ENCODE measurements at regions not wholly inside any gene's neighbourhood (a gene's known extent, or its start where the extent isn't known, plus 50 kb on each side); places are given as distances from the start of the nearest gene placed in this dataset.

DNA sequence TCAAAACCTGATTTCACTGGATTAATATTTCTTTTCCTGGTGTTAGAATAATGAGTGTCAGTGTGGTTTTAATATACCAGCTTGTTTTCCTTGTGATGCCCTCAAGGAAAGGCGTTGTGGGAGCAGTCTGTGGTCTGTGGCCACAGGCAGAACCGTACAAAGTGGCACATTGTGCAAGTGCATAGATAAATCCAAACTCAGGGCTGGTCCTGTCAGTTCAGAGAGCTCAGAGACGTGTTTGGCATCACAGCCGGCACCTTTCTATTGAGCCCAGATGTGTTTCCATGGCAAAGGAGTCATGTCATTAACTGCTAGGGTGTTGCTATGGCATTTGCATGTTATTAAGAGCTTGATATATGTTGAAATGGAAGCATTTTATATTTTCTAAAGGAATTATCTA lies 289.9 kb upstream of the RASGRP1 start:
- WGBS, 2 donors (ENCODE audit: low coverage in 1 of 2): 61% methylated on average over 4 of the region's 4 CpGs; no CpG with 5 or more reads in 1 of the 2 donors
- no peaks in the 10 kb centered on the region for H3K36me3 ChIP-seq
- DNase-seq: no peak
- no peaks in the 10 kb centered on the region for H3K9me3 ChIP-seq
- no peak overlapping the region for H3K27ac ChIP-seq
- intact Hi-C loops (cut with DNase I; ENCODE audit: low total_unique reads): no loop called here
- in situ Hi-C loops (cut with MboI; ENCODE audit: low pct_ligation_motif_present in 1 of 4, low pct_unique_long_range_greater_than_20kb in 1 of 4, low sequenced_read_pairs in 3 of 4): no loop called here
- H3K4me3 ChIP-seq: no peak overlapping the region
- TF ChIP-seq POLR2AphosphoS5 (IDR thresholded peaks at IDR 0.05) (no peak), EP300 (IDR thresholded peaks at IDR 0.05; ENCODE audit: low read depth) (no peak), POLR2A (IDR thresholded peaks at IDR 0.05) (no peak)
- TF ChIP-seq, protein P1, sequence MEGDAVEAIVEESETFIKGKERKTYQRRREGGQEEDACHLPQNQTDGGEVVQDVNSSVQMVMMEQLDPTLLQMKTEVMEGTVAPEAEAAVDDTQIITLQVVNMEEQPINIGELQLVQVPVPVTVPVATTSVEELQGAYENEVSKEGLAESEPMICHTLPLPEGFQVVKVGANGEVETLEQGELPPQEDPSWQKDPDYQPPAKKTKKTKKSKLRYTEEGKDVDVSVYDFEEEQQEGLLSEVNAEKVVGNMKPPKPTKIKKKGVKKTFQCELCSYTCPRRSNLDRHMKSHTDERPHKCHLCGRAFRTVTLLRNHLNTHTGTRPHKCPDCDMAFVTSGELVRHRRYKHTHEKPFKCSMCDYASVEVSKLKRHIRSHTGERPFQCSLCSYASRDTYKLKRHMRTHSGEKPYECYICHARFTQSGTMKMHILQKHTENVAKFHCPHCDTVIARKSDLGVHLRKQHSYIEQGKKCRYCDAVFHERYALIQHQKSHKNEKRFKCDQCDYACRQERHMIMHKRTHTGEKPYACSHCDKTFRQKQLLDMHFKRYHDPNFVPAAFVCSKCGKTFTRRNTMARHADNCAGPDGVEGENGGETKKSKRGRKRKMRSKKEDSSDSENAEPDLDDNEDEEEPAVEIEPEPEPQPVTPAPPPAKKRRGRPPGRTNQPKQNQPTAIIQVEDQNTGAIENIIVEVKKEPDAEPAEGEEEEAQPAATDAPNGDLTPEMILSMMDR (IDR thresholded peaks at IDR 0.05): no peak
- H3K4me1 ChIP-seq: peaks cover 0 to 5% (median 0%) of the 10 kb centered on the region in 4 donors
- no peaks in the 10 kb centered on the region for H3K27me3 ChIP-seq

DNA sequence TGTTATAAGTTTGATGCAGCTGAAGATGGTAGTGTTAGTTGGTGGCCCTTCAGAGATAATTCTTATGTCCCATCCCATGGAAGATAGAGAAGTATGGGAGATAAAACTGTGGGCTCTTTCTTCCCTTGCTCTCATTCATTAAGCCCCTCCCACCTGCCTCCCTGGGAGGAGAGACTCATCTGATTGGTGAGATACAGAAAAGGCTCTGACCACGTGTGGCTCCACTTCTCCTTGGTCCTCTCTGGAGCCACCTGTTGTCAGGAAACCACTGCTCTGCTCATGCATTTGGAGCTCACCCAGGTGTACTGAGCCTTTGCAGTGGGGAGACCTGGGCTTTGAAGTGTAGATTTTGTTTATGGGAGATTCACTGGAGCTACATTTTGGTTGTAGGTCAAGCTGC lies 293.2 kb upstream of the RASGRP1 start:
- Histone ChIP-seq H3K4me1 (peaks cover 0 to 16% (median 2%) of the 10 kb centered on the region in 4 donors), H3K27me3 (no peaks in the 10 kb centered on the region), H3K36me3 (no peaks in the 10 kb centered on the region), H3K9me3 (no peaks in the 10 kb centered on the region), H3K27ac (no peak overlapping the region), H3K4me3 (no peak overlapping the region)
- DNase-seq: no peak
- TF ChIP-seq EP300 (IDR thresholded peaks at IDR 0.05; ENCODE audit: low read depth): no peak
- no peak for TF ChIP-seq POLR2AphosphoS5 (IDR thresholded peaks at IDR 0.05)
- TF ChIP-seq, protein P1 (IDR thresholded peaks at IDR 0.05): no peak
- TF ChIP-seq POLR2A (IDR thresholded peaks at IDR 0.05): no peak
- 63 to 83% methylated on average over 1 of the region's 1 CpG for WGBS, 2 donors (ENCODE audit: low coverage in 1 of 2)
- in situ Hi-C loops (cut with MboI; ENCODE audit: low pct_ligation_motif_present in 1 of 4, low pct_unique_long_range_greater_than_20kb in 1 of 4, low sequenced_read_pairs in 3 of 4) (no loop called here), intact Hi-C loops (cut with DNase I; ENCODE audit: low total_unique reads) (no loop called here)

DNA sequence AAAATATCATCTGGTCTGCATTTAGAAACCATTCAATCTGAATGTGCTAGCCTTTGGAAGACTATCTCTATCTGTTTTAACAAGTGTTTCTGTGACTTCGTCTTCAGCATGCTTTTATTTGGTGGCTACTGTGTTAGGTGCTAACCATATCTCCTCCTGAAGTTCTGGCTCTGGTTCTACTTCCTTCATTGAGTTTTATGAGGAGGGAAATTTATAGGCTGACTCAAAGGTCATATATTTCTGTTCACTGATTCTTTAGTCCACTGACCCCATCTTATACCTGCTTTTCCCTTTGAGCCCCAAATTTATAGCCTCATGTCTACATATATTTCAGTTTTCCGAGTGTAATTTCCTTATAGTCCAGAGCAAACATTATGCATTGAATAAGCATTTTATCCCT lies 295.0 kb upstream of the RASGRP1 start:
- no peak overlapping the region for H3K27ac ChIP-seq
- no peaks in the 10 kb centered on the region for H3K27me3 ChIP-seq
- H3K4me1 ChIP-seq: peaks cover 0 to 16% (median 2%) of the 10 kb centered on the region in 4 donors
- no peaks in the 10 kb centered on the region for H3K9me3 ChIP-seq
- no peaks in the 10 kb centered on the region for H3K36me3 ChIP-seq
- TF ChIP-seq, protein P1 (IDR thresholded peaks at IDR 0.05): no peak
- TF ChIP-seq POLR2A (IDR thresholded peaks at IDR 0.05): no peak
- TF ChIP-seq EP300 (IDR thresholded peaks at IDR 0.05; ENCODE audit: low read depth): no peak
- TF ChIP-seq POLR2AphosphoS5 (IDR thresholded peaks at IDR 0.05): no peak
- WGBS, 2 donors (ENCODE audit: low coverage in 1 of 2): 20 to 61% methylated on average over 1 to 2 of the region's 2 CpGs
- DNase-seq: no peak
- in situ Hi-C loops (cut with MboI; ENCODE audit: low pct_ligation_motif_present in 1 of 4, low pct_unique_long_range_greater_than_20kb in 1 of 4, low sequenced_read_pairs in 3 of 4): no loop called here
- intact Hi-C loops (cut with DNase I; ENCODE audit: low total_unique reads): no loop called here
- no peak overlapping the region for H3K4me3 ChIP-seq

DNA sequence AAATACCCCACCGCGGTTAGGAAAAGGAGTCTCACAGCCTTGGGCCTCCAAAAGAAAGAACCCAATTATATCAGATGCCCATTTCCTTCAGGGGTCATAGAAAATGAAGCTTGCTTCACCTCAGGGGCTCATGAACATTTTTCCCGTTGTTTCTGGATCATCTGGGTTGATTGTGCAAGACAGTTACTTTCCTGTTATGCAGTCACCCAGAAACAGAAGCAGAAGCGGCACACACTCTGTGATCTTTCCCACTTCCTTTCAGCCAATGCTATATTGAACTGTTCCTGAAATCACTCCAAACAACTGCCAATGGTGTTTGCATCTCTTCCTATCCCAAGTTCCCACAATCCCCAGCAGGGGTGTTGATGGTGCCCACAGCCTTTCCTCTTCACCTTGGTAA lies 295.6 kb upstream of the RASGRP1 start:
- in situ Hi-C loops (cut with MboI; ENCODE audit: low pct_ligation_motif_present in 1 of 4, low pct_unique_long_range_greater_than_20kb in 1 of 4, low sequenced_read_pairs in 3 of 4) (no loop called here), intact Hi-C loops (cut with DNase I; ENCODE audit: low total_unique reads) (no loop called here)
- WGBS, 2 donors (ENCODE audit: low coverage in 1 of 2): 71 to 74% methylated on average over 4 of the region's 4 CpGs
- no peak for DNase-seq
- H3K36me3 ChIP-seq: no peaks in the 10 kb centered on the region
- no peak overlapping the region for H3K4me3 ChIP-seq
- H3K27me3 ChIP-seq: no peaks in the 10 kb centered on the region
- no peak overlapping the region for H3K27ac ChIP-seq
- TF ChIP-seq EP300 (IDR thresholded peaks at IDR 0.05; ENCODE audit: low read depth) (no peak), POLR2A (IDR thresholded peaks at IDR 0.05) (no peak), POLR2AphosphoS5 (IDR thresholded peaks at IDR 0.05) (no peak)
- TF ChIP-seq, protein P1 (IDR thresholded peaks at IDR 0.05): no peak
- no peaks in the 10 kb centered on the region for H3K9me3 ChIP-seq
- peaks cover 0 to 16% (median 2%) of the 10 kb centered on the region in 4 donors for H3K4me1 ChIP-seq

Data from transverse colon (tissue), 4 donors.